ENCODE measurements at regions not wholly inside any gene's neighbourhood (a gene's known extent, or its start where the extent isn't known, plus 50 kb on each side); places are given as distances from the start of the nearest gene placed in this dataset.

DNA sequence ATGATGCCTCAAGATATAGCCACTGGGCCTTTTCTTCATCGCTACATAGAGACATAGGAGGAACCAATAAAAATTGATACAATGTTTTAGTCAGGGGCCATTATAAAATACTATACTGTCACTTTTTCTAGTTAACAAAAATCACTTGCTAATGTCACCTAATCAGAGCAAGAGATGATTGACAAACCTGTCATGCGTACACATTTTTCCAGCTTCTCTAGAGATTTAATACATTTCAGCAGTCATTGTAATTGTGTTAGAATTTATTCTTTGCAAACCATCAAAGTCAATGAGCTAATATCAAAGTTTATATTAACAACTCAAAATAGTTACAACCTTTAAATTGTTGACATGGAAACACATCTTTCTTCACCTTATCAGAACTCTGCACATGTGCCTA lies 513.6 kb upstream of the SEMA6A start:
- no peaks in the 10 kb centered on the region for H3K36me3 Mint-ChIP-seq (ENCODE audit: insufficient read depth in 1 of 3, low read depth in 3 of 3)
- Histone ChIP-seq H3K79me1 (ENCODE audit: insufficient read depth, low read depth, low read length, poor library complexity, severe bottlenecking) (no peaks in the 10 kb centered on the region), H2AK5ac (ENCODE audit: insufficient read length, low read length) (no peak overlapping the region)

More for the DNA sequence above, 513.6 kb upstream of the SEMA6A start:
- Histone ChIP-seq H2BK12ac (ENCODE audit: insufficient read length, low read depth, low read length) (no peak overlapping the region), H4K5ac (ENCODE audit: insufficient read length, low read depth, low read length) (no peak overlapping the region), H3K56ac (ENCODE audit: insufficient read length, low read depth, low read length) (no peak overlapping the region), H3K9me3 (ENCODE audit: control insufficient read depth, low read depth, low read length) (no peaks in the 10 kb centered on the region), H3T11ph (ENCODE audit: low read length) (no peak overlapping the region), H2BK120ac (ENCODE audit: low read depth, low read length, poor library complexity, severe bottlenecking) (no peak overlapping the region), H4K8ac (replicated peaks; ENCODE audit: insufficient read length, low read depth, low read length) (no peak overlapping the region), H2AFZ (ENCODE audit: low read length) (no peak overlapping the region), H3K23ac (ENCODE audit: insufficient read length, low read depth, low read length) (no peak overlapping the region), H4K20me1 (ENCODE audit: control insufficient read depth, insufficient read depth, insufficient read length) (no peaks in the 10 kb centered on the region), H2BK20ac (ENCODE audit: low read depth, low read length, poor library complexity, severe bottlenecking) (no peak overlapping the region), H3K79me2 (ENCODE audit: insufficient read depth, low read length) (no peaks in the 10 kb centered on the region), H3K4me2 (ENCODE audit: insufficient read depth, insufficient read length, low read length) (no peak overlapping the region), H2BK5ac (ENCODE audit: insufficient read length, low read length) (no peak overlapping the region), H3K27ac (ENCODE audit: insufficient read length, low read depth, low read length) (no peak overlapping the region), H3K9ac (ENCODE audit: extremely low read depth, insufficient read length, low read length) (no peak overlapping the region), H4K91ac (ENCODE audit: insufficient read length, low read depth, low read length) (no peak overlapping the region), H3K27me3 (ENCODE audit: insufficient read depth, low read length) (no peaks in the 10 kb centered on the region), H3K23me2 (ENCODE audit: insufficient read length, low read depth, low read length, poor library complexity, severe bottlenecking) (no peaks in the 10 kb centered on the region), H3K18ac (ENCODE audit: insufficient read length, low read depth, low read length) (no peak overlapping the region), H2BK15ac (ENCODE audit: low read depth, low read length) (no peak overlapping the region), H3K4ac (ENCODE audit: low read depth, low read length) (no peak overlapping the region), H3K4me1 (ENCODE audit: insufficient read depth, low read length) (no peaks in the 10 kb centered on the region), H3K14ac (ENCODE audit: insufficient read depth, low read length) (no peak overlapping the region)
- no peaks in the 10 kb centered on the region for H3K4me1 Mint-ChIP-seq
- no peaks in the 10 kb centered on the region for H3K27me3 Mint-ChIP-seq (ENCODE audit: low read depth)
- H3K27ac Mint-ChIP-seq = no peak overlapping the region
- no peak for DNase-seq
- TF ChIP-seq, protein P1, sequence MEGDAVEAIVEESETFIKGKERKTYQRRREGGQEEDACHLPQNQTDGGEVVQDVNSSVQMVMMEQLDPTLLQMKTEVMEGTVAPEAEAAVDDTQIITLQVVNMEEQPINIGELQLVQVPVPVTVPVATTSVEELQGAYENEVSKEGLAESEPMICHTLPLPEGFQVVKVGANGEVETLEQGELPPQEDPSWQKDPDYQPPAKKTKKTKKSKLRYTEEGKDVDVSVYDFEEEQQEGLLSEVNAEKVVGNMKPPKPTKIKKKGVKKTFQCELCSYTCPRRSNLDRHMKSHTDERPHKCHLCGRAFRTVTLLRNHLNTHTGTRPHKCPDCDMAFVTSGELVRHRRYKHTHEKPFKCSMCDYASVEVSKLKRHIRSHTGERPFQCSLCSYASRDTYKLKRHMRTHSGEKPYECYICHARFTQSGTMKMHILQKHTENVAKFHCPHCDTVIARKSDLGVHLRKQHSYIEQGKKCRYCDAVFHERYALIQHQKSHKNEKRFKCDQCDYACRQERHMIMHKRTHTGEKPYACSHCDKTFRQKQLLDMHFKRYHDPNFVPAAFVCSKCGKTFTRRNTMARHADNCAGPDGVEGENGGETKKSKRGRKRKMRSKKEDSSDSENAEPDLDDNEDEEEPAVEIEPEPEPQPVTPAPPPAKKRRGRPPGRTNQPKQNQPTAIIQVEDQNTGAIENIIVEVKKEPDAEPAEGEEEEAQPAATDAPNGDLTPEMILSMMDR (conservative IDR thresholded peaks at IDR 0.05) = no peak
- H3K9me3 Mint-ChIP-seq = no peaks in the 10 kb centered on the region
- no peak overlapping the region for H3K4me3 Mint-ChIP-seq
- no CpG with 5 or more reads among the region's 2 CpGs for WGBS (ENCODE audit: extremely low coverage, insufficient read length, low lambda C conversion rate)
